PC-3 (cell line): ENCODE measurements at regions not wholly inside any gene's neighbourhood (a gene's known extent, or its start where the extent isn't known, plus 50 kb on each side); places are given as distances from the start of the nearest gene placed in this dataset.

ENCODE experiments used
- ATAC-seq: fragments of 200-7000 bp; cut with Tn5 transposase; 2 replicates; pipeline ENCODE4 v1.9.1; 2020; ENCODE audit warnings: mild to moderate bottlenecking, moderate library complexity
- BruUV-seq: library from RNA; stranded (reverse); fragments of 400-500 nt; replicated peaks from 2 replicates; lab custom pipeline; 2021; lab: Mats Ljungman, UMichigan
- CTCF ChIA-PET: fragments of 300-600 bp; sonication (Branson Sonifier 250); formaldehyde crosslinking; loops from one replicate; lab custom pipeline; 2022; ENCODE audit warnings: antibody characterized with exemption; lab: Charles Lee
- POLR2A ChIA-PET: fragments of 300-600 bp; sonication (Branson Sonifier 250); formaldehyde crosslinking; loops from one replicate; lab custom pipeline; 2022; ENCODE audit warnings: antibody characterized with exemption; ENCODE audit not compliant: unreplicated experiment; lab: Charles Lee
- DNase-seq: peaks from one replicate; pipeline ENCODE4 v3.0.0-alpha.2; 2015
- H2AFZ ChIP-seq: fragments of 300-600 bp; sonication (generic); 2 replicates; pipeline ENCODE4 v1.6.0; 2016; ENCODE audit warnings: antibody characterized with exemption, low read length
- H3F3A ChIP-seq: fragments of 300-600 bp; sonication (generic); one replicate; pipeline ENCODE4 v1.6.0; 2017; ENCODE audit warnings: antibody characterized with exemption, low read length, control low read depth, mild to moderate bottlenecking; ENCODE audit not compliant: unreplicated experiment
- H3K27ac ChIP-seq: fragments of 300-600 bp; sonication (generic); 2 replicates; pipeline ENCODE4 v1.5.1; 2016; ENCODE audit warnings: mild to moderate bottlenecking, low read length
- H3K27me3 ChIP-seq: fragments of 300-600 bp; sonication (generic); 2 replicates; pipeline ENCODE4 v1.6.1; 2016; ENCODE audit warnings: low read length, mixed read lengths
- H3K36me3 ChIP-seq: fragments of 300-600 bp; sonication (generic); 2 replicates; pipeline ENCODE4 v1.6.1; 2016; ENCODE audit warnings: low read depth, mixed run types, low read length, mixed read lengths
- H3K4me1 ChIP-seq: fragments of 300-600 bp; sonication (generic); 2 replicates; pipeline ENCODE4 v1.5.1; 2016; ENCODE audit warnings: low read length; ENCODE audit not compliant: insufficient read depth
- H3K4me2 ChIP-seq: fragments of 300-600 bp; sonication (generic); 2 replicates; pipeline ENCODE4 v1.6.0; 2016; ENCODE audit warnings: low read length
- H3K4me3 ChIP-seq: fragments of 300-600 bp; sonication (generic); 2 replicates; pipeline ENCODE4 v1.5.1; 2016; ENCODE audit warnings: mild to moderate bottlenecking, low read length, mixed read lengths
- H3K79me2 ChIP-seq: fragments of 300-600 bp; sonication (generic); 2 replicates; pipeline ENCODE4 v1.6.1; 2017; ENCODE audit warnings: low read length, mixed read lengths
- H3K9ac ChIP-seq: fragments of 300-600 bp; sonication (generic); 2 replicates; pipeline ENCODE4 v1.6.0; 2016; ENCODE audit warnings: mild to moderate bottlenecking, low read length
- H3K9me2 ChIP-seq: fragments of 300-600 bp; sonication (generic); replicated peaks from 2 replicates; pipeline ENCODE4 v1.6.1; 2016; ENCODE audit warnings: mixed run types, low read length, mixed read lengths
- H3K9me3 ChIP-seq: fragments of 300-600 bp; sonication (generic); 2 replicates; pipeline ENCODE4 v1.6.1; 2016; ENCODE audit warnings: low read length, mixed read lengths
- H4K20me1 ChIP-seq: fragments of 300-600 bp; sonication (generic); 2 replicates; pipeline ENCODE4 v1.6.1; 2016; ENCODE audit warnings: low read length, mixed read lengths
- EZH2 ChIP-seq: fragments of 300-600 bp; sonication (generic); IDR thresholded peaks from one replicate; pipeline ENCODE4 v1.6.1; 2017; ENCODE audit warnings: antibody characterized with exemption, mild to moderate bottlenecking, low read length; ENCODE audit not compliant: unreplicated experiment
- EZH2phosphoT487 ChIP-seq: fragments of 300-600 bp; sonication (generic); IDR thresholded peaks from 2 replicates; pipeline ENCODE4 v1.6.1; 2018; ENCODE audit warnings: mild to moderate bottlenecking, antibody characterized with exemption, low read length, borderline replicate concordance
- intact Hi-C: fragments of 100-400 bp; cut with micrococcal nuclease; formaldehyde crosslinking; loops from 2 replicates; pipeline ENCODE4 v1.9.0; 2023
- TF ChIP-seq, protein P1 (sequence below): fragments of 300-600 bp; sonication (generic); conservative IDR thresholded peaks from 2 replicates; pipeline ENCODE4 v1.5.1; 2017; ENCODE audit warnings: antibody characterized with exemption, low read depth, mild to moderate bottlenecking, low read length

DNA sequence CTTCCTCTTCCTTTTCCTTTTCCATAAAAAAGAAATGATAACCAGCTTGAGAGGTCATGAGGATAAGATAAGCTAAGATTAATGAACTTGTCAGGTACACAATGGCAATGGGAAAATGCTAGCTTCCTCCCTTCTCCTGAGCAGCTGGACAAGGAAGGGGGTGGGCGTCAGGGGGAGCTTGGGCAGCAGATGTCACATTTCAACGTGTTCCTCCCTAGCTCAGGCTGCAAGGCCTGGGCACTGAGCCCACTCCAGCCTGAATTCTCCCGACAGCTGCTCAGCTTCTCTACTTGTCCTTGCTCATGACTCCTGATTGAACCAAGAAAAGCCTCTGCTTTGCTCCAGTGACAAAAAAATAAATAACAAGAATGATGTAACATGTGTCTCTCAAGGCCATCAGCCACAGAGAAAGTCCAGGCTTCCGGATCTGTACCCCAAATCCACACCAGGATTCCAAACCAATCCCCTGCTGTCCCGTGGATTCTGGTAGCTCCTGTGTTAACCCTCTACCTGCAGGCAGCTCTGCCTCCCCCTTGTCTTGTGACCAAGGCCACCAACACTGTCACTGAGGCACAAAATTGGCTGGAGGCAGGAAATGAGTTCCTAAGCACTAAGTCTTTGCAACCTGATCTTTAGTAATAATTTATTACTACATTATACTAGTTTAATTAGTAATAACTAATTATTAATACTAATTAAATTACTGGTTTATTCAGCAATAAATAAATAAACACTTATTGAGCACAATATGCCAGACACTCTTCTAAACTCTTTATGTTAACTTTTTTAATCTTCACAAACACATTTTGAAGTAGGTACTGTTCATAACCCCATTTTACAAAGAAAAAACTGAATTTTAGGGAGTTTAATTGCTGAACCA lies 146.5 kb downstream of the CCDC34 start:
- H3K4me2 ChIP-seq, result no peak overlapping the region
- H3K9ac ChIP-seq, result no peak overlapping the region
- ATAC-seq (no peak), DNase-seq (no peak)
- no peaks in the 10 kb centered on the region for H3K9me2 ChIP-seq
- BruUV-seq, result no TSS peak
- no peaks in the 10 kb centered on the region for H3K79me2 ChIP-seq
- H3F3A ChIP-seq, result no peaks in the 10 kb centered on the region
- no peaks in the 10 kb centered on the region for H3K36me3 ChIP-seq
- H3K4me1 ChIP-seq, result peaks cover 24% of the 10 kb centered on the region
- H2AFZ ChIP-seq, result no peak overlapping the region
- H4K20me1 ChIP-seq, result no peaks in the 10 kb centered on the region
- no peak overlapping the region for H3K27ac ChIP-seq
- CTCF ChIA-PET, result no interaction called here
- intact Hi-C loops, result no loop called here
- TF ChIP-seq EZH2 (no peak), EZH2phosphoT487 (no peak)
- TF ChIP-seq, protein P1, sequence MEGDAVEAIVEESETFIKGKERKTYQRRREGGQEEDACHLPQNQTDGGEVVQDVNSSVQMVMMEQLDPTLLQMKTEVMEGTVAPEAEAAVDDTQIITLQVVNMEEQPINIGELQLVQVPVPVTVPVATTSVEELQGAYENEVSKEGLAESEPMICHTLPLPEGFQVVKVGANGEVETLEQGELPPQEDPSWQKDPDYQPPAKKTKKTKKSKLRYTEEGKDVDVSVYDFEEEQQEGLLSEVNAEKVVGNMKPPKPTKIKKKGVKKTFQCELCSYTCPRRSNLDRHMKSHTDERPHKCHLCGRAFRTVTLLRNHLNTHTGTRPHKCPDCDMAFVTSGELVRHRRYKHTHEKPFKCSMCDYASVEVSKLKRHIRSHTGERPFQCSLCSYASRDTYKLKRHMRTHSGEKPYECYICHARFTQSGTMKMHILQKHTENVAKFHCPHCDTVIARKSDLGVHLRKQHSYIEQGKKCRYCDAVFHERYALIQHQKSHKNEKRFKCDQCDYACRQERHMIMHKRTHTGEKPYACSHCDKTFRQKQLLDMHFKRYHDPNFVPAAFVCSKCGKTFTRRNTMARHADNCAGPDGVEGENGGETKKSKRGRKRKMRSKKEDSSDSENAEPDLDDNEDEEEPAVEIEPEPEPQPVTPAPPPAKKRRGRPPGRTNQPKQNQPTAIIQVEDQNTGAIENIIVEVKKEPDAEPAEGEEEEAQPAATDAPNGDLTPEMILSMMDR, result no peak
- no peak overlapping the region for H3K4me3 ChIP-seq
- no peaks in the 10 kb centered on the region for H3K9me3 ChIP-seq
- POLR2A ChIA-PET, result no interaction called here
- no peaks in the 10 kb centered on the region for H3K27me3 ChIP-seq

DNA sequence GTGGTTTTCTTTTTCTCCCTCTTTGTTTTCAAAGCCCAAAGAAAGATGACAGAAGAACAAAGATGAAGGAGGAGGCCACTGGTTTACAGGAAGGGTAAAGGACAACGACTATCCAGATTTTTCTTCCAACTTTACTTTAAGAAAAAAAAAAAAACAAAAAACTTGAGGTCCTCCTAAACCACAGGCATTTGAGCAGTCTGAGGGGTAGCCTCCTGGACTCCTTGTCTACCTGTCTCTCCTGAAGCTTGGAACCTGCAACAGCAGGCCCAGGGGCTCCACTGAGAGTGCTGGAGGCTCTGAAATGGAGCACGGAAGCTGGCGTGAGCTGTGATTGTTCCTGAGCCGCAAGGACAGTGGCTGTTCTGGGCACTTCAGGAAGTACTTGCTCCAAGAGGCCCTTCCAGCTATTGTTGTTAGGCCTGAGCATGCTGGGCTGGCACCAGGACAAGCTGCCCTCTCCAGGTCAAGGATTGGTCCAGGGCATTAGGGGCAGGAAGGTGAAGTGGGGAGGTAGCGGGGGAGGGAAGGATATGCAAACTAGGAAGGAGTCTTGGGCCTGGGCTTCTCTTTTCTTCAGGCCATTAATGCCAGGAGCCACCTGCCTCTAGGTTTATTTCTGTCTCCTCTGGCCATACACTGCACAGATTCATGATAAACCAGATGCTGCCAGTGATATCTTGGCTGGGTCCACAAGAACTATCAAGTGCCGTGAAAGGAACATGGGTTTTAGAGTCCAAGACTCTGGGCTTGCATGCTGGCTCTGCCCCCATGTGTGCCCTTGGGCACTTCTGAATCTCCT lies 147.3 kb downstream of the CCDC34 start:
- Histone ChIP-seq H3K36me3 (no peaks in the 10 kb centered on the region), H3F3A (no peaks in the 10 kb centered on the region), H3K9me3 (no peaks in the 10 kb centered on the region), H3K4me2 (no peak overlapping the region), H3K9me2 (no peaks in the 10 kb centered on the region), H3K9ac (no peak overlapping the region), H3K4me3 (no peak overlapping the region), H3K27me3 (no peaks in the 10 kb centered on the region), H2AFZ (no peak overlapping the region), H3K79me2 (no peaks in the 10 kb centered on the region), H3K4me1 (peaks cover 24% of the 10 kb centered on the region), H4K20me1 (no peaks in the 10 kb centered on the region), H3K27ac (no peak overlapping the region)
- ChIA-PET CTCF (no interaction called here), POLR2A (no interaction called here)
- no TSS peak for BruUV-seq
- DNase-seq (no peak), ATAC-seq (no peak)
- TF ChIP-seq, protein P1, result no peak
- no peak for TF ChIP-seq EZH2phosphoT487
- TF ChIP-seq EZH2, result no peak
- intact Hi-C loops, result no loop called here

DNA sequence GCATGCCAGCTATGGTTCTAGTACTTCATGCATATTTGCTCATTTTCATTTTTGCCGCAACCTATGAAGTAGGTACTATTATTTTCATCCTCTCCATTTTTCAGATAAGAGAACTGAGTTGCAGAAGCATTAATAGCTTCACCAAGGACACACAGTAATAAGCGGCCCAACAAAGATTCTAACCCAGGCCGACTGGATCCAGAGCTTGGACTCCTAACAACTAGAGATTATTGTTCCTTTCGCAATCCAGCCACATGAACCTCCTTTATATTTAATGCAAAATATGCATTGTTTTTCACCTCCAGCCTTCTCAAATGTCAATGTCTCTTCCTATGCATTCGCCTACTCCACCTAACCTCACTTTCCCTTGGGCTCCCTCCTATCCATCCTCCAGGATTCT lies 148.3 kb downstream of the CCDC34 start:
- H3K9me2 ChIP-seq, result no peaks in the 10 kb centered on the region
- no peaks in the 10 kb centered on the region for H3K9me3 ChIP-seq
- H3K9ac ChIP-seq, result no peak overlapping the region
- ATAC-seq (no peak), DNase-seq (no peak)
- H3K4me3 ChIP-seq, result no peak overlapping the region
- H3F3A ChIP-seq, result no peaks in the 10 kb centered on the region
- H4K20me1 ChIP-seq, result no peaks in the 10 kb centered on the region
- ChIA-PET POLR2A (no interaction called here), CTCF (no interaction called here)
- BruUV-seq, result no TSS peak
- no peak overlapping the region for H2AFZ ChIP-seq
- H3K27me3 ChIP-seq, result no peaks in the 10 kb centered on the region
- TF ChIP-seq EZH2phosphoT487, result no peak
- no peak for TF ChIP-seq EZH2
- TF ChIP-seq, protein P1, result no peak
- H3K79me2 ChIP-seq, result no peaks in the 10 kb centered on the region
- intact Hi-C loops, result no loop called here
- H3K4me2 ChIP-seq, result no peak overlapping the region
- H3K36me3 ChIP-seq, result no peaks in the 10 kb centered on the region
- peaks cover 30% of the 10 kb centered on the region for H3K4me1 ChIP-seq
- no peak overlapping the region for H3K27ac ChIP-seq
